SU-DHL-6 (cell line): ENCODE measurements at regions not wholly inside any gene's neighbourhood (a gene's known extent, or its start where the extent isn't known, plus 50 kb on each side); places are given as distances from the start of the nearest gene placed in this dataset.

Source experiments
- CTCF ChIP-seq: fragments of 200-600 bp; sonication (generic); IDR thresholded peaks from one replicate; pipeline ENCODE4 v1.5.1; 2017; ENCODE audit warnings: antibody characterized with exemption, mild to moderate bottlenecking, low read length, moderate library complexity; ENCODE audit not compliant: insufficient read depth, poor library complexity, severe bottlenecking
- EZH2phosphoT487 ChIP-seq: fragments of 200-600 bp; sonication (generic), shearing (Covaris generic); conservative IDR thresholded peaks from 2 replicates; pipeline ENCODE4 v1.6.1; 2018; ENCODE audit warnings: mild to moderate bottlenecking, antibody characterized with exemption, low read length, moderate library complexity, mixed read lengths

- TF ChIP-seq CTCF, result no peak
- TF ChIP-seq EZH2phosphoT487, result no peak
Measured at GRCh38 chr14:38882533-38882932, 220.5 kb downstream of the SEC23A start.
